Stimulated activated CD4-positive, alpha-beta T cell treated with anti-CD3 and anti-CD28 coated beads, Interleukin-4, amount 100 ng/mL, for 4 hours (primary cell): ENCODE measurements at regions not wholly inside any gene's neighbourhood (a gene's known extent, or its start where the extent isn't known, plus 50 kb on each side); places are given as distances from the start of the nearest gene placed in this dataset.

ENCODE experiments used
- DNase-seq, 2 experiments: peaks; one replicate each; pipeline ENCODE4 v3.0.0-alpha.2; 2020

DNA sequence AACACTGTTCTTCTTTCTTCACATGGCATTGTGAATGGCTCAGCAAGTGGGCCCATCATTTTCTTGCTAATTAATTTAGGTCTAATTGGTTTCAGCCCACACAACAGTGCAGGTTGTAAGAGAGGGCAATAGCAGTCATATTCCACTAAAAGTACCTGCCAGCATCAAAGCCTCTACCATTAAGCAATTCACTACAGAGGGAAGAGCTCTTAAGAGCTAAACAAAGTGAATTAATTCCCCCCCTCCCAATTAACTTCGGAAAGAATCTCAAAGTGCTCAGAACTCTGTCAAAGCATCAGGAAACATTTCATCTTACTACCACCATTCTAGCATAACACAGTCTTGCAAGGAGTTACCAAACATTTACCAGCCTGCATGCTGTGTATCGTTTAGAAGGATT lies 133.9 kb upstream of the UBASH3B start:
- DNase-seq: no peak

DNA sequence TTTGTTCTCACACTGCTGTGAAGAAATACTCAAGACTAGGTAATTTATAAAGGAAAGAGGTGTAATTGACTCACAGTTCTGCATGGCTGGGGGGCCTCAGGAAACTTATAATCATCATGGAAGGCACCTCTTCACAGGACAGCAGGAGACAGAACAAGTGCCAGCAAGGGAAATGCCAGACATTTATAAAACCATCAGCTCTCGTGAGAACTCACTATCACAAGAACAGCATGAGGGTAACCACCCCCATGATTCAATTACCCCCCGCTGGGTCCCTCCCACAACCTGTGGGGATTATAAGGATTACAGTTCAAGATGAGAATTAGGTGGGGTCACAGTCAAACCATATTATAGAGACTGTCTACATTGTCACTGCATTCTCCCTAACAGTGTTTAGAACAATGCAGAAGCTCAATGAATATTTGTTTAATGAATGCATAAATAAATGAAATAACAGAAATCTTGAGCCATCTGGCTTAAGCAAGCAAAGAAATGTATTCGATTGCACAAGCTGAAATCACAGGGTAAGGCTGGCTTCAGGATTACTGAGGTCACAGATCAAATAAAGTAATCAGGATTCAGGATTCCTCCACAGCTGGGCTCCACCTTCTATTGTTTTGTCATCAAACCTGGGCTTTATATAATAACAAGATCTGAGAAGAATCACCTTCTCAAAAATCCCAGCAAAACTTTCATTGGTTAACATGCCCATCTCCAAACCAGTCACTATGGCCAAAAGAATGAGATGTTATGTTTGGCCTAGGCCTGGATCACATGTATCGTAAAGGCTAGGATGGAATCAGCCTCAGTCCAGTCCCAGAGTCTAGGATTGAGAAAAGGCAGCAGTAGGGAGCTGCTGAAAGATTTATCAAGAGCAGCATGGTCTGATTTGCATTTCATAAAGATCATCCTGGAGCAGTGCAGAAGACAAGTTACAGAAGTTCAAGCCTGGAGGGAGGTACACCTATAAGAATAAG lies 137.8 kb upstream of the UBASH3B start:
- DNase-seq: no peak

DNA sequence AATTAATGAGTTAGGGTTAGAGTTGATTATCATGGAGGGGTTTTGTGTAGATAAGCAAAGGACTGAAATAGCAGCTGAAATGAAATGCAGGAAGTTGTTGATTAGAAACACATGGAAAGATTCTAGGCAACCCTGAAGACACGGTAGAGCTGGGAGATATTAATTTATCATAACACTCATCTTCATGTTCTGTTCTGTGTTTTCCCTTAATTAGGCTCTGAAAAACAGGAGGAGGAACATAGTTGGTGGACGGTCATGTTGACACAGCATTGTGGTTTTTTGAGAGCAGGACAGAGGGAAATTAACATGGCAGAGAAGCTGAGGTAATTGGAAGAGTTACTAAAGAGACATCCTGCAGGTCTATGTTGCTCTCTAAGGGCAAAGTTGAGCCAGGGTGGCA lies 138.8 kb upstream of the UBASH3B start:
- DNase-seq: no peak

DNA sequence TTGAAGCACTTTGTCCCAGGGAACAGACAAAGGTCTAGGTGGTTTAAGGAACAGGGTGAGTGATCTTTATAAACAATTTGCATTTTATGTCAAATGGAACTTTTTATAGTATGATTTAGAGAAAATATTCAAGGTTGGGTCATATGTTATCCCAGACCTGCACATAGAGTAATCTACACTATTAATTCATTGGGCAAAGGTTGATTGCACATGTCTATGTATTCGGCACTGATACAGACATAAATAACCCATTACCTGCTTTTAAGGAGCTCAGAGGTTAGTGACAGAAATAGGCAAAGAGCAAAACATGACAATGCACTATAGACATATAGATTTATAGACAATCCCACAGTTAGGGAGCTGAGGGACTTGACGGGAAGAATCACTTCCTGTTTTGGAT lies 141.5 kb upstream of the UBASH3B start:
- no peak for DNase-seq

DNA sequence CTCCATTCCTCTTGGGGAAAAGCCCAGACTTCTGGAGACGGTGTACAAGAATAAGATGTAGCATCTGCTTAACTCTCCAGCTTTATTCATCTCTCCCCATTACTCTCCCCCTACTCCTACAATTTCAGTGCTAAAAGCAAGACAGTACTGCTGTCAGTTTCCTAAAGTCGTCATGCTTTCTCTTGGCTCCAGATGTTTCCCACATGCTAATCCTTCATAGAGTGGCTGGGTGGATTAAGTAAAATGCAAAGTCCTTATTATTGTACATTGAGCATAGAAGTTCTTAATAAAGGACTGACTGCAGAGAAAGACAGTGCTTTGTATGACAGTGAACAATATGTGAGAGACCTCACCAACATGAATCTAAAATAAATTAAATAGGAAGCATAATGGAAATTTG lies 142.2 kb upstream of the UBASH3B start:
- no peak for DNase-seq

DNA sequence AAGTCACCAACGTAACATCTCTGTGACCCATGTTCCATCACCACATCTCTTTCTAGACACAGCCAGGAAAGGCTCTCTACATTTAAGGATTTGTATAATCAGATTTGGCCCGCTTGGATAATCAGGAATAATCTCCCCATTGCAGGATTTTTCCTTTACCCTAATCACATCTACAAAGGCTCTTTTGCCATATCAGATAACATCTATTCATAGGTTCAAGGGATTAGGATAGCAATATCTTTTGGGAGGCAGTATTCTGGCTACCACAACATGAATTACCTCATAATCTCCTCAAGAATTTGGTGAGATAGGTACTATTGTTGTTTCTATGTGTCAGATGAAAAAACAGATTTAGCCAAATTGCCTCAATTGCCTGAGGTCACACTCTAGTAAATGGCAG lies 142.8 kb upstream of the UBASH3B start:
- no peak for DNase-seq

DNA sequence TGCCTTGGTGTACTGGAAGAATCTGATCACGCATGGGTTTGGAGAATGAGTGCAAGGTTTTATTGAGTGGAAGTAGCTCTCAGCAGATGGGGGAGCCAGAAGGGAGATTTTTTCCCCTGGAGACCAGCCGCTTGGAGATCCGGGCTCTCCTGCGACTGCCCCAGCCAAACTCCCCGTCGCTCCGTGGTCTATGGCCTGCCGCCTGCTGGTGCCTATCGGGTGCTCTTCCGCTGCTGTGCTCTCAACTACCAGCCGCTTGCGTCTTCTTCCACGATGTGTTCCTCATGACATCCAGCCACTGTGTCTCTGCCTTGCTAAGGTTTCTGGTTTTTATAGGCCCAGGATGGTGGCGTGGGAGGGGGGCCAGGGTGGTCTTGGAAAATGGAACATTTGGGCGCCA lies 145.6 kb upstream of the UBASH3B start:
- no peak for DNase-seq

DNA sequence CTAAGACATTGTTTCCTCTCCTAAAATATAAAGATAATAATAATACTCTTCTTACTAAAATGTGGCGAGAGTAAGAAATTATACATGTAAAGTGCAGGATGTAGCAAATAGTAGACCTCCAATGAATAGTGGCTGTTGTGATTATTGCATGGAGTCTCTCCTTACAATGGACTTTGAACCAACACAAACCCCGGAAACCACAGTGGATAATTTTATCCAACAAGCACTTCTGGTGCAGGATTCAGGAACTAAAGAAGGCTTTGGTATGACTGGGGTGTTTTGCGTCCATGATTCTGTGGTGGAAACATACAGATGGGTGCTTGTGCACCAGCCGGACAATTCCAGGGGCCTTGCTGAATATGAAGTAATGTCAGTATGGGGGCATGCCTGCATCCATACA lies 146.4 kb upstream of the UBASH3B start:
- DNase-seq: no peak

DNA sequence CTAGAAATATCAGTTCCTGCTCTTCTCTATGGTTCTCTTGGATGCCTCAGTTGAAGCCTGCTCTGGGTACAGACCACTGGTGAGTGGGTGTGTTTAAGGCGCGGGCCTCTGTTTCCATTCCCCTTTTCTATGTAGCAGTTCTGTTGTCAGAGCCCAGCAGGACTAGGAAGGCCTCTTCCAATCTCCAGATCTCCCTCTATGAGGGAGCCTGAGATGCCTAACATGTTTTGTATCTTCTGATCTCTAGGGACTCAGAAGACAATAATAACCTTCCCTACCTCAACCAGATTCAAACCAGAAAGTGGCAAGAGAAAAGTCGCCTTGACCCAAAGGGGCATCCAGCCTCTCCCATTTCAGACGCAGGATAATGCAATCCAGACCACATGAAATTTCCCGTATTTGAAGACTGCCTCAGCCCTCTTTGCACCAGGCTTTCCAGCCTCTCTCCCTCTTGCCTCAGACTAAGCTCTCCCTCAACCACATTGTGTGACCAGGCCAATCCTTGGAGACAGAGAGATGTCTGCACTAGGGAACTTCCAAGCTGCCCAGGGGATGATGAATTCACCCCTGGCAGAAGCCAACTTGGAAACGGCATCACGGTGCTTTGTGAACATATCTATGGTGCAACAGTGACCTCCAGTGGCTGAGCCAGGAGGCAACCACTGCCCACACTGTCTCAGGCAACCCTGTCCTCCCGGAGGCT lies 150.1 kb upstream of the UBASH3B start:
- DNase-seq: peak; percentile 3 to 36

DNA sequence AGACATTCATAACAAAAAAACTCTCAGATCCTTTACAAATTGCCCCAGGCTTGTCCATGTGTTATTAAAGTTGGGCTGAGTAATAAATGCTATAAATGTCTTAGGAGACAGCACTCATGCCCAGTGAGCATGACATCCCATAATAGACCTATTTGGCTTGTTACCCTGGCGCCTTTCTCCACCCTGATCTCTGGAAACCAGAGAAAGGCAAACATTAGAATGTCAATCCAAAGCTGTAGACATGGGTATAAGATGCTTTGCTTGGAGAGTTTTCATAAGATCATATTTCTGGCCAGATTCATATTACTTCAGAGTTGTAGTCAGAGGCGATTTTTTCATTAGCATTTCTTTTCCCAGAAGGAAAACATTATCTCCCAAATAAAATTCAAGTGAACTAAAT lies 161.3 kb upstream of the UBASH3B start:
- DNase-seq: no peak

DNA sequence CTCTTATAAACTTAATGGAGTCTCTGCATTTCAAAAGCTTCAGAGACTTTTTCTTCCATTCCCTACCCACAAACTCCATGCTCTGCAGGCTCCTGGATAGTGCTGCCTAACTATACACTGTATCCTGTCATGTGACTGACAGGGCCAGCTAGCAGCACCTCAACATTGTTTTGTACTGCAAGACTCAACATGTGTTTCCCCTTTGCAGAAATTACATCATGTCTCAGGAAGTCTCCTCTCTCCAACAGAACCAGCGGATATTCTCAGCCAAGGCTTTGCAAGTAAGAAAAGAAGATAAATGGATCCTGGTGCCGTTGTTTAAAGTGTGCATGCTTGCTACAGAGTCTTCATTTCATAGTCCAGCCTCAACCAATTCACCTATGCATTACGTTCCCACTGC lies 164.0 kb upstream of the UBASH3B start:
- no peak for DNase-seq

DNA sequence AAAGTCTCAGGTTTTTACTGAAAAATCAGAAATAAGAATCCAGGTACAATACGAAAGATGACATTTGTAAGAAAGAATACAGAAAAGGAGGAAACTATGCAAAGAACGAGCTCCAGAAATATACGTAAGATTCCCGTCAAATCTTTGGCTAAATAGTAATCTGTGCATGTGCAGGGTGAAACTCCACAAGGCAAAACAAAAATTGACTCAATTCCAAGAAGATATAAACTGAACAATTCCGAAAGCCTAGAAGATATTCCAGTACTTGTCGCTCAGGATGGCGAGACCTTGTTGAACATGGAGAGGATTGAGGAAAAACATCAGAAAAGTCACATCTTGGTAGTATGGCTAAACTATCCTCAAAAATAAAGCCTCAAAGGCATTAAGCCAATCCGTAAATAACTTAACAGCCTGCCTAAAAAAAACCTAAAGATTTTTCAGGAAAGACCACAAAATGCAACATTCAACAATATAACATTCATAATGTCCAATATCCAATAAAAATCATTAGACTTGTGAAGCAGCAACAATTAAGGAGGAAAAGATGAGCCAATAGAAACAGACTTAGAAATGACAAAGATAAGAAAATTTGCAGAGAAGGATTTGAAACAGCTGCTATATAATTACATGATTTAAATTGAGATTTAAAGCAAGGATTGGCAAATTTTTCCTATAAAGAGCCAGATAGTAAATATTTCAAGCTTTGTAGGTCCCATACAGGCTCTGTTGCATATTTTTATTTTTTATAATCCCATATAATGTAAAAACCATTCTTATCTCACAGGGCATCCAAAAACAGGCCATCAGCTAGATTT lies 166.4 kb upstream of the UBASH3B start:
- no peak for DNase-seq

DNA sequence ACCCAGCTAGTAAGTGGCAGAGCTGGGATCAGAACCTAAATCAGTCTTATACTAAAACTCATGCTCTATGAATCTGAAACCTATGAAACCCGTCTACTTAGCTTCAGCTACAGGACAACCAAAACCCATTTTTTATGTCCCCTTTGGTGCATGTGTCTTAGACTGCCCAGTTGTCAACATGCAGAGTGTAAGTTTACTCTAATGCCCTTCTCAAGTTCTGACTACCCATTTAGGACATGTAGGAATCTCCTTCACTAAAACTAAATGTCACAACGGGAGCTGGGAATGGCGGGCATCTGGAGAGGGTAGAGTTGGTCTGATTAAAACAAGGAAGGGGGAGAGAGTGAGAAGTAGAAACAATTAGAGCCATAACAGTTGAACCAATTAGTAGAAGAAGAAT lies 167.9 kb upstream of the UBASH3B start:
- no peak for DNase-seq

DNA sequence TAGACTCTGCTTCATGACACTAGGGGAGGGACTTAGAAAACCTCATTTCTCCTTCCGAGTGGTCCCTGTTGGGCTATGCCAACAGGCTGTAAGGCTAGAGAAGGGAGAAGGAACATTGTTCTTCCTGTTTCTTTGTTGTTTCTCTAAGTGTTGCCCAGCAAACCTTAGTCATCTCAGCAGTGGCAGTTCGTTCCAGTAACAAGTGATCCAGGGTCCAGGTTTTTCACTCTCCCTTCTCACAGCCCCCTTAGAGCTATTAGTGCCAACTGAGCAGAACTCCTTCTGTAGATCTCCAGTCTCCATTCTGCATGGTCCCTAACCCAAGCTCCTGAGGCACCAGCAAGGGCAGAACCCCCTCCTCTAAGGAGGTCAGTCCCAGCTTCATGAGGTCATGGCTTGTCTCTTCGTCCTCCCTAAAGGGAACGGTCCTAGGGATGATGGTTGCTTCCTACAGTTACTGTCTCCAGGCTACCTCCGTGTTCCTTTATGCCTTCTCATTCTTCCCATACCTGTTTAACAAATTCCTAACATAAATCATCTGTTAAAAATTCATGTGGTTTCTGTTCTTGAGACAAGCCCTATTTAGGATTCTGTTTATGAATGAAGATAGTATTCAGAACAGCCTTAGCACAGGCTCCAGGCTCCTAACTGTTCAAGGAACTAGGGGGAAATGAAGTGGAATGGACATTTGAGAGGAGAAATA lies 168.6 kb upstream of the UBASH3B start:
- DNase-seq: no peak

DNA sequence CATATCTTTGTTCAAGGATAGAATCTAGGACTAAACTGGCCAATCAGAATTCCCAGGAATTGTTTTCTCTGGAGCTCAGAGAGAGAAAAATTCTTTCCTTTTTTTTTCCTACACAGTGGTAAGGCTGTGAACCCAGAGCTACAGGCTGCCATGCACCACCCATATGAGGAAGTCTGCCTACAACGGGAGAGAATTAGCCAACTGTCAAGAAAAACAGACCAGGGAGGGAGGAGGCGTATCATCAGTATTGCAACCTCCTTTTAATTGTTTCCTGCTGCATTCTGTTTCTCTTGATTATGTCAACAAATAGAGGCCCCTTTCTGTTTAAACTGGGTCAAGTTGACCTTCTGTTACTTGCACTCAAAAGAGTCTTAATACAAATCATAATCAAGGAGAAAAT lies 176.5 kb upstream of the UBASH3B start:
- DNase-seq: no peak

DNA sequence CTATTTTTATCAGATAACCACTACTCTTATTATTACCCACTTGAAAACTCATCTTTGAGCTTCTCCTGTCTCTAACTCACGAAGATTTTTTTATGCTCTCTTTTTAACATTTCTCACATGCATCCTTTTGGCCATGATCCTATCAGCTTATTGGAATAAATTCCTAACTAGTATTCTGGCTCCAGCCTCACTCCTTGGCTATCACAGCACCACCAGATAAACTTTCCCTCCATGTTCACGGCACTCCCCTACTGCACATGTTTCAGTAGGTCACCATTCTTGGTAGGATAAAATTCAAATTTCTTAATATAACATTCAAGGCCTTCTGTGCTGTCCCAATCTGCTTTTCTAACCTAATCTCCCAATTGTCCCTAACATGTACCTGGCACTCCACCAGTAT lies 186.6 kb upstream of the UBASH3B start:
- DNase-seq: no peak

DNA sequence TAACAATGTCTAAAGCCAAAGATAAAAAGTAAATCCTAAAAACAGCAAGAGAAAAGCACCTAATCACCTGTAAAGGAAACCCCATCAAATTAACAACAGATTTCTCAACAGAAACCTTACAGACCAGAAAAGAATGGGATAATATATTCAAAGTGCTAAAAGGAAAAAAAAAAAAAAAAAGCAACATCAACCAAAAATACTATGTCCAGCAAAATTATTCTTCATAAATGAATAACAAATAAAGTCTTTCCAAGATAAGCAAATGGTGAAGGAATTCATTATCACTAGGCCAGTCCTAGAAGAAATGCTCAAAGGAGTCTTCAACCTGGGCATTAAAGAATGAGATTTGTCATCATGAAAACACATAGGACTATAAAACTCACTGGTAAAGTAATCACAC lies 192.0 kb upstream of the UBASH3B start:
- DNase-seq: no peak

DNA sequence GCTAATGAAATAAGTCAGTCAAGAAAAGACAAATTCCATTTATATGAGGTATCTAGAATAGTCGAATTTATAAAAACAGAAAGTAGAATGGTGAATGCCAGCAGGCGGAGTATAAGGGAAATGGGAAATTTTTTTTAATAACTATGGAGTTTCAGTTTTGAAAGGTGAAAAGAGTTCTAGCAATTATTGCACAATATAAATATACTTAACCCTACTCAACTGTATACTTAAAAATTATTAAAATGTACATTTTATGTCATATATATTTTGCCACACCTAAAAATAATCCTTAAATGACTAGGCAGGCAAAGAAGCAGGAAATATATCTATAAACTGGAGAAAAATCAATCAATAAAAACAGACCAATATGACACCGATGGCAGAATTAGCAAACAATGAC lies 196.5 kb upstream of the UBASH3B start:
- no peak for DNase-seq

DNA sequence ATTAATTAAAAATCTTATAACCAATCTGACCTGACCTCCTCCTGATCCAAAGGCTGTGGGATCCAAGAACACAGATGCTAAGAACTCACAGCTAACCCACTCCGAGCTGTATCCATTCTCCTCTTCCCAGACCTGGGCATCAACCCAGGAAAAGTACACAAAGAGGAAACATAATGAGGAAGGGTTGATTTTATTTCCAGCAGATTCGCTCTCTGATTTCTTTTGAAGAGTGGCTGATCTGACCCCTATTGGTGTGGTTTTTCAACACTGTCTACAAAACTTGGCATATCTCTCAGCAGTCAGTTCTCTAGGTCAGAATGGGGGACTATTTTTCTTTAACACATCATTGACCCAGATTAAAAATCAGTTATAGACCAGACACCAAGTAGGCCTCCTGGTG lies 201.9 kb upstream of the UBASH3B start:
- DNase-seq: no peak

DNA sequence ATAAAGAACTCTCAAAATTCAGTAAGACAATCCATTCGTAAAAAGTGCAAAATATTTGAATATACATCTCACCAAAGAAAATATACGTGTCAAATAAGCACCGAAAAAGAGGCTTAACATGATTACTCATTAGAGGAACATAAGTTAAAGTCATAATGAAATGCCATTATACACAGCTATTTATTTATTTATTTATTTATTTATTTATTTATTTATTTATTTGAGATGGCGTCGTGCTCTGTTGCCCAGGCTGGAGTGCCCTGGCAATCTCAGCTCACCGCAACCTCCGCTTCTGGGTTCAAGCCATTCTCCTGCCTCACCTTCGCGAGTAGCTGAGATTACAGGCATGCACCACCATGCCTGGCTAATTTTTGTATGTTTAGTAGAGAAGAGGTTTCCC lies 203.6 kb upstream of the UBASH3B start:
- DNase-seq: no peak

DNA sequence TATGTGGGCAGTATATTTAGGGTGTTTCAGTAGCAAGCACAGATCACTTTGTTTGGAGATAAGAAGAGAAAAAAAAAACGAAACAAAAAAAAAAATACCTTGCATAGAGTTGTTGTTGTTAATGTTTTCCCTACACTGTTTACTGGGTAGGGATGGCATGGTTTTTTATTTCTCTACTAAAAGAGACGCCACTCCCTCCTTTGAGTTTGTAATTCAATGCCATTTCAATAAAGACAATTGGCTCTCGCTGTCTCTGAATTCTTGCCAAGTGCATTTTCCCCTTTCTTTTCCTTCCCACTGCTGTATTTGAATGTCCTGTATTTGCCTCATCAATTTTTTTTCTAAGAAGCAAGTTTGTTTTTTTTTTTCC lies 213.9 kb upstream of the UBASH3B start:
- DNase-seq: no peak

DNA sequence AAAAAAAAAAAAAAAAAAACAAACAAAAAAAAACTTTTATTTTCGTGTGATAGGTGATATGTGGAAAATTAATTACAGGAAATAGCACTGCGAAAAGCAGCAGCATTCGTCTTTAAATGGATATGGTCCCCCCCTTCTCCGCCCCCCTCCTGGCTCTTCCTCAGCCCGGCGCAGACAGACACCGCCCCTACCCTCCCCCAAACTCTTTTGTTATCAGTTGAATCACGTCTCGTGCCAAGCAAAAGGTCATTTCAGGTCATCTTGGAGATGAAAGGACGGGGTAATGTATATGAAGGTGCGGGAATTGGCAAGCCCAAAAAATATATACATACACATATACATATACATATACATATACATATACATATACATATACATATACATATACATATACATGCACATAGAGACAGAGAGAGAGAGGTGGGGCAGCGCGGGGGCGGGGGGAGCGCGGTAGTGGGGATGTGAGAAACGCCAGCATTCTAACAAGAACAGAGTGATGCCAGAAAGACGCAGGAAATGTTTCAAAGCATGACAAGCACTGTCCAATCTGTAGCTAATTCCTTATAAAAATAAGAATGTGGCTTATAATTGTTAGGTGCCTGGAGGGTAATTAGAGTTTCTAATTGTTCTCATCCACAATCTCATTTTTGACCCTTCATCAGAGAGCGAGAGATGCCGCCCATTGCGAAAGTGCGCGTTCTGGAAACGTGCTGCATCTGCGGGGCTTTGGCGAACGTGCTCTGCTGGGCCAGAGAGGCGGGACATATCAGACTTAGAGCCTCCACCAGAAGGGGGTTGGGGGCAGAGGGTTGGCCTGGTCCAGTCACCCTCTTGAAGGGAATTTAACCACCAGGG lies 214.5 kb upstream of the UBASH3B start:
- no peak for DNase-seq
